Stimulated activated CD8-positive, alpha-beta memory T cell treated with anti-CD3 and anti-CD28 coated beads, Interleukin-4, amount 100 ng/mL, for 48 hours (primary cell): ENCODE measurements at regions not wholly inside any gene's neighbourhood (a gene's known extent, or its start where the extent isn't known, plus 50 kb on each side); places are given as distances from the start of the nearest gene placed in this dataset.

Experiments used
- DNase-seq: peaks from one replicate; pipeline ENCODE4 v3.0.0-alpha.2; 2020

DNA sequence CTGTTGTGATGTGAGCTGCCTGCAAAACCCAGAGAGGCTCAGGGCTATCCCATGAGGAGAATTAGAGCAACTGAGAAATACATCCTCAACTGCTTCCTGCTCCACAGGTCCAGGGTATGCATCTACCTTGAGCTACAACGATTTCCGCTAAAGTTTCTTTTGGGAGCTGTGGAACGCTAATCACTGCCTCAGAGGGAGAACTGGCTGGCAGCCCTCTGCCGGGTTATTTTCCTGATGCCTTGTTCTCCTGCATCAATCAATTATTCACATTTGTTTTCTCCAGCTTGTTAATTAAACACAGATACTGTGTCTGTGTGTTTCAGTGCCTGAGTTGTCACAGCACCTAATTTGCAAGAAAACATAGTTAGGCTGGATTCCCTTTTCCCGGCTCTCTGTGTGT, 211.1 kb upstream of the PLET1 start:
- DNase-seq = no peak

DNA sequence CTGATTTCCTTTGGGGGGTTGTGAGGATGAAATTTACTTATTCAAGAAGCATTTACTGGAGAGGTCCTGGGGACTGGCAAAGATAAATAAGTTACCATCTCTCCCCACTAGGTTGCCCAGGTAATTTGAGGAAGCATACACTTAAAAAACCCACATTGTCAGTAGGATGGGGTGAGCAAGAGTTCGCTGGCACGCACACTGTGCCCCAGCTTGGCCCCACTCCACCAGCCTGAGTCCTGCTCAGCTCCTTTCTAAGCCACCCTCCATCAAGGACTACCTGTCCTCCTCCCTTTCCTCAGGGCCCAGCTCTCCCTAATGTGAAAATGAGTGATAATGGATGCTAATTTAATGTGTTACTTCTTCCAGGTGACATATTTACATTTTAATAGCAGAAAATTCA, 216.5 kb upstream of the PLET1 start:
- no peak for DNase-seq

DNA sequence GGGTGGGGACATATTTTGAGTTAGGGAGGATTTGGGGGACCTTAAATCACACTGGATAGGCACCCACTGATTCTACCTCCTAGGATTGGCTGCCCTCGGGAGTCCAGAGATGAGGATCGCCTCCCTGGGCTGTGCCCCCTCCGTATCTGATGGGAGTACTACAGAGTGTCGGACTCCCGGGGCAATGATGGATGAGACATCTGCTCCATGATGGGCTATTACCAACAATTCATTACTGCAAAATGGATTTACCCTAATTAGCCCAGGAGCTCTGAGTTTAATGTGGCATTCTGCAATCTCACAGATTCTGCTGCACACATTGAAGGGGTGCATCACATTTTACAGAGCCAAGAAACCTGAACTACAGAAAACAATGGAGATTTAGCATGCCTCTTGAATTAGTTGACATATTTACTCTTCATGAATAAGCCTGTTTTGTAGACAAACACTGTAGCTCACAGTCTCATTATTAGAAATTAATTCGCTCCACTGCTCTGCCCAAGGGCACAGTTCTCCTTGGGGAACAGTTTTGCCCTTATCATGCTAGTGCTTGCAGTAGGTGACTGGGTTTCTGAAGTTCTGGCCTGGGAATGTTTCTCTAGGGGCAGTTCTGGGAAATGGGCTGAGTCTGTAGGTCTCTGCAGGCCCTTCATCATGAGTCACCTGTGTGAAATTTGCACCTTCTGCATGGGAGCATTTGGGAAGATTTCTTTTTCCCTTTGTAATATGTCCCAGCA, 217.1 kb upstream of the PLET1 start:
- no peak for DNase-seq

DNA sequence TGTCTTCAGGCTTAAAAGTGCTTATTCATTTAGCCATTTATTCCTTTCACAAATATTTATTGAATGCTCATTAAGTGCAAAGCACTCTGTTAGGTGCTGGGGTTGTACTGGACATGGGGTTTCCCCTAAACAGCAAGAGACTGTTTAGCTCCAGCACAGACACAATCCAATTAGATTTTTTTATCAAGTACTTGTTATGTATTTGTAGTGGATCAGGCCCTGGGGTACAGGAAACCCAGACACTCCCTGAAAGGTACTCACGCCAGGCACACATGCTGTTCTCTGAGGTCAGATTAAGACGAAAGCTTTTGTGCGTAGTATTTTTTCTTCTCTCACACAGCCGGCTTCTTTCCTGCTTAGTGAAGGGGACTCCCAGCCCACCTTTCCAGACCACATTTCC, 218.1 kb upstream of the PLET1 start:
- DNase-seq = no peak

DNA sequence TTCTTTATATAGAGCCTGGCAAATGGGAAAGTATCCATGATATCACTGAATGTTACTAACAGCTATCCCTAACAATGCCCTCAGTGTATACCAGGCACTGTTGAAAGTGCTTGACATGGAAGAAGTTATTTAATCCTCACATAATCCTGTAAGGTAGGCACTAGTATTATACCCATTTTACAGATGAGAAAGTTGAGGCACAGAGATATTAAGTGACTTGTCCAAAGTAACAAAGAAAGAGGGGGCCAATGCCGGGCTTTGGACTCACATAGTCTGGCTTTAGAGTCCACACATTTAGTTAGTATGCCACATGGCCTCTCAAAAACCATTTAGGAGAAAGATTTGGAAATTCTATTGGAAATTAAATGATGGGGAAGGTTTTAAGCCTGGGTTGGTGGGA, 220.8 kb upstream of the PLET1 start:
- DNase-seq = no peak

DNA sequence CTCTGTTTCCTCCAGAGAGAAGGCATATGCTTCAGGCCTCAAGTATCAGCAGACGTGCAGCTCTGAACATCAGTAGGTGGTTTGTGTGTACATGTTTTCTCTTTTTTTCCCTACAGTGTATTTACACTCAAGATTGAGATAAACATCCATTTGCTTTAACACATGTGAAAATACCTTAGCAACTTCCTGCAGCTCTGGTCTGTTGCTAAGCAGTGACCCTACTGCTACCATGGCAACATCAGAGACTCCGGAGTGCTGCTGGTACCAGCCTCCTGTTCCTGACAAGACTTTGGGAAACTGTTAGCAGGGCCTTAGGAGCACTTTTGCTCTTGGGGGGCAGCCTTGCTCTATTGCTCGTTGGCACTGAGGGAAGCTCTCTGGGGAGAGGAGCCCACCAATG, 221.2 kb upstream of the PLET1 start:
- DNase-seq = no peak

GRCh38 chr11:112485280-112485679, 224.6 kb upstream of the PLET1 start:
- no peak for DNase-seq

DNA sequence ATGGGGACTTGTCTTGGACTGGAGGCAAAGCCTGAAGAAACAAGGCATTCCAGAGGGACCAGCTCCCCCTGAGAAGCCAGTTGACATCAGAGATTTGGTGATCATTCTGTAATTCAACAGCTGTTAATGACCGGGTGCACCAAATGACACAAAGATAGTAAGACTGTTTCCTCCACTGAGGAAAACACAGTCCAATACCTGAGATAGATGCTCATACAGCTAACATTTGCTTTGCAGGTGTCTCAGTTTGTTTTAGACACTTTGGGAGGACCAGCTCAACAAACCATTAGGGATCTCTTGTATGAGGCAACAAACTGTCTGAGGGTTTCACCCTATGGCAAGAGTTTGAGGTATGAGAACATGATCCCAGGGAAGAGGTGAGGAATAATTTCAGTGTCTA, 237.2 kb upstream of the PLET1 start:
- DNase-seq = no peak

DNA sequence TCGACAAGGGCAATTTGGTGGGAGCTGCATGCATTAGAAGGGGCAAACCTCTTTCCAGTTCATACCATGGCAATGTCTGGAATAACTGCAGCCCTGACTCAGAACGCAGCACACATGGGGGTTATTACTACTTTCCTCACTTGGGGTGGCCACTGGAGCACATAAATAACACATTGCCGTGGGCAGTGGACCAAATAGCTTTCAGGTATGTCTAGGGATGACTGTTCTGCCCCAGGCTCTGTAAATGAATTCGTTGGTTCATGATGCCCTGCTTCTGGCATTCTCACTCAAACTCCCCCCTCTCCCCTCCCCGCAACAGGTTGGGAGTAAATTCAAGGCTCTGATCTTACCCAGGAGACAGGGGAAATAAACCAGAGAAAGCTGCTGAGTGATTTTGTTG, 238.0 kb upstream of the PLET1 start:
- no peak for DNase-seq

- DNase-seq = no peak
Observed at GRCh38 chr11:112499153-112499880, 238.7 kb upstream of the PLET1 start.

DNA sequence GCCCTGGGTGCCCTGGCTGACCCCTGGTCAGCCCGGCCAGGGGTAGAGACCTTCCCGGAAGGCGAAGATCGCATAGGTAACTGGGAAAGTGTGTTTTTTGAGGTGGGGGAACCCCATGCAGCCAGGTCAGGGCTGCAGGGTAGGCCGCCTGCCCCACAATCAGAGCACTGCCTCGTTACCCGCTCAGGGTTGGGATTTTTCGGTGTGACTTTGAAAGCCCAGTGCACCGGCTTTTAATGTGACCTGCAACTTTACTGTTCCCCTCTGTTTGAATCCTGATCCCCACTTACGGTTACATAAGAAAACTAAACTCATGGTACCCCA, 239.2 kb upstream of the PLET1 start:
- no peak for DNase-seq

GRCh38 chr11:112503410-112503809, 242.8 kb upstream of the PLET1 start:
- no peak for DNase-seq

DNA sequence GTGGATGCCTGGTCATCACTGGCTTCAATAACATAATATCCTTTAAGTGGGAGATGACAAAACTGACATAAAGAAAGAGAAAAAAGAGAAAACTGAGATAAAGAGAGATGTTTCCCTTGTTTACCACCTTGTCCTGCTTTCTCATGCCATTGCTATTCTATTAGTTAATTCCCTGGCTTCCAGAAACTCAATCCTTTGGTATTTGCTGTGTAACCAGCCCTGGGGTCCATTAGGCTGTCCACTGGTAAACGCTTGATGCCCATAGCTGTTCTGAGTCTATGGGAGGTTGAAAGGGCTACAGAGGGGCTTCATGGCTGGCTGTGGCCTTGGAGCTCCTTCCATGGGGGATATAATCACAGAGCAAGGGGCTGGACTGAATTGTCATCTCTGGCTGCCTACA, 243.4 kb upstream of the PLET1 start:
- no peak for DNase-seq

DNA sequence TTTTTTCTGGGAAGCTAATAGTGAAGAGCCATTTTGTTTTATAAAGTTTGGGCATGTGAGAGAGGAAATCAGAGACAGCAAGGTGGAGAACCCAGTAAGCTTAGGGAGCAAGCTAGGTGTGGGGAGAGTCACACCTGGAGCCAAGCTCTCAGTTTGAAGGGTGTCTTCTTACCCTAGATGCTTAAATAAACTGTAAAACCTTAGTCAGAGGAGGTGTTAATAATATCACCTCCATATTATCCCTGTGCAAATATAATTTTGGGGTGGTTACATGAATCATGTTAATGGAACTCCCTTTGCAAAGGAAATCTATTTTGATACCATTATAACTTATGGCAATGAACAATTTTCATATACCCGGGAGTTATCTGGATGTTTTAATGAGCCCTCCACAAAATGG, 246.2 kb upstream of the PLET1 start:
- DNase-seq = no peak

DNA sequence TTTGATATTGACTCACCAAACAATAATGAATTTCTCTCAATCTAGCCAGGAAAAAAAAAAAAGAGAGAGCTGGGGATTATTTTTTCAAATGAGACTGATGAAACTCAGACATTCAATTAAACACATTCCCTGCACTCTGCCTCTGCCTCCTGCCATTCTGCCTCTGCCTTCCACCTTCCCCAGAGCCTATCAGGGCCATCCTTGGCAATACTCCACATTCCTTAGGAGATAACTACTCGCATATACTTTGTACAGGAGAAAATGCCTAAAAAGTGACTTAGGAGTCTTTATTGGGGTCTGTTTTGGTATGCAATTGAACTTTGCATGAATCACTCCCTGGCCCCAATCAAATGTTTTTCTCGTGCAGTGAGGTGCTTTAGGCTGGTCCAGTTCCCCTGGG, 246.6 kb upstream of the PLET1 start:
- no peak for DNase-seq

DNA sequence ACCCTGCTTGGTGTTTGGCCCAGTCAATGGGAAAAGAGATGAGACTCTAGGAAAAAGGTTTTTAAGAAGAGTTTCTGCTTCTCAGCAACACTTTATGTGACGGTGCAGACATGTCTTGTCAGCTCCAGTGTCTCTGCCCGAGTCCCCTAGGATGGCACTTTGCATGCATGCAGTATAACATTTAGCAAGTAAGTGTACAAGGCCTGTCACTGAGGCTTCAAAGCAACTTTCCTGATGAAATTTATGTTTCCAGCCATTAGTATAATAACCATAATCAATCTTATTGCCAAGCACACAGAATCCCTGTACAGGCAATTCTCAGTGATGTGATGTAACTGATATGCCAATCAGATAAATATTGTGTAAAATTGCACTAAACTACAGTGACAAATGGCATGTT, 248.1 kb upstream of the PLET1 start:
- no peak for DNase-seq

DNA sequence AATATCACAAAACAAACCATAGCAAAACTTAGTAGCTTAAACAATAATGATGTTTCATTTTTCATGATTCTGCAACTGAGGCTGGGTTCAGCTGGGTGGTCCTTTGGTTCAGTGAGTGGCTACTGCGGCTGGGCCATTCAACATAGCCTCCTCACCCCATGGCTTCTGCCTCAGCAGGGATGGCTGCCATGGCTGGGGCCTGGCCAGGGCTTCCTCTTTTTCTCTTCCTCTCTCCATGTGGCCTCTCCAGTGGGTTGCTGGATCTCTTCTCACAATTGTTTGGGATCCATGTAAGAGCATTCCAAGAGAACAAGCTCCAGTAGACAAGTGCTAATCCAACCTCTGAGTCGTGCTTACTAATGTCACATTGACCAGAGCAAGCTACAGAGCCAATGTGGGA, 248.6 kb upstream of the PLET1 start:
- DNase-seq = no peak

DNA sequence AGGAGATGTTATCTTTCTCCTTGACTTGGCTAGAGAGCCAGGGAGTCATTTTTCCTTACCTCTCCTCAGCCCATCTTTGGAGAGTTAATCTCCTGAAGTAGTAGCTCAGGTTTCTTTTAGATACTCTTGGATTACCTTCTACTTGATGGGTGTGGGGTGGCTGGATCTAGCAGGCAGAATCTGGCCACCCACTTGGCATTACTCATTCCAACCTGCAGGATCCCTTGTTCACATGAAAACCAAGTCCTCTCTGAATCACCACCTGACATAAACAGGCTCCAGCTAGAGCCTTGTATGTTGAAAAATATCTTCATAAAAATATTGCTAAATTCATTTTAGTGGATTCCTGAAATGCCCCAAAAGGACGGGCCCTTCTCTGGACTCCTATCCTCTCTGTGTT, 250.6 kb upstream of the PLET1 start:
- DNase-seq = no peak

- DNase-seq = no peak
Observed at GRCh38 chr11:112511911-112512310, 251.3 kb upstream of the PLET1 start.

DNA sequence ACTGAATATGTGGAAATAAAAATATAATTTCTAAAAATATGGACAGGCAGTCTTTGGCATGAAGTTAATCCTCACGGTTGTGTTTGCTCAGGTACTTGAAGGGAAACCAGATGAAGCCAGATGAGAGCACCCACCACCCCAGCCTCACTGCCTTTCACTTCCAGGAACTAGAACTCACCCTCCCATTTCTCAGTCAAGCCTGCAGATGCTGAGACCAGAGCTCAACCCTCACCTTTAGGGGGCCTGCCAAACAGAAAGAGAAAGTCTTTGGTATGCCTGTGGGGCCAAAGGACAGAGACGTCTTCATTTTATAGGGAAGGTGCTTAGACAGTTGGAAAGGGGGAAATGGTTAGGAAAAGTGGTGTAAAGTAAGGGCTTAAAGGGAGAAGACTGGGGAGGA, 252.8 kb upstream of the PLET1 start:
- no peak for DNase-seq

GRCh38 chr11:112514011-112514740, 253.5 kb upstream of the PLET1 start:
- no peak for DNase-seq

GRCh38 chr11:112516261-112516660, 255.6 kb upstream of the PLET1 start:
- no peak for DNase-seq

DNA sequence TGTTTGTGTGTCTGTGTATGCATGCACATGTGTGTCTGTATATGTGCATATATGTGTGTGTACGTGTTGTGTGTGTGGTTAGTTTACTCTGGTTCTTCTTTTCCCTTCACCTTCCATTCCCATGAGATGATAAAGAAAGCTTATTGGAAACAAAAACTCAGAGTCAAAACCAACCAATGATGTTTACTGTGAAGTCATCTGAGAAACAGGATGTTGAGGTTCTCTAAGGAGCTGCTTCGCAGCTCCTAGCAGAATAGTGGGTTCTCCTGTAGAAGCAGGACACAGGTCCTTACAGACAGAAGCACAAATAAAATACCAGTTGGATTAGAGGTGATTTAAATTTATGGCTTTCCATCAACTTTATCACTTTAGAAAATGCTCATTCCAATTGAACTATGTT, 256.1 kb upstream of the PLET1 start:
- no peak for DNase-seq

- no peak for DNase-seq
Observed at GRCh38 chr11:112518371-112518770, 257.7 kb upstream of the PLET1 start.
